Ascending aorta (tissue), 2 donors: ENCODE measurements at regions not wholly inside any gene's neighbourhood (a gene's known extent, or its start where the extent isn't known, plus 50 kb on each side); places are given as distances from the start of the nearest gene placed in this dataset.

ENCODE experiments used
- DNase-seq, 2 donors: peaks; one replicate each; pipeline ENCODE4 v3.0.0-alpha.2; 2019; ENCODE audit warnings: low spot score in 2 of 2
- H3K27ac ChIP-seq, 2 donors: fragments of 200-600 bp; sonication (generic); one replicate each; pipeline ENCODE4 v1.5.1; 2016 to 2017; ENCODE audit warnings: mild to moderate bottlenecking in 1 of 2
- H3K27me3 ChIP-seq: fragments of 200-600 bp; sonication (generic); one replicate; pipeline ENCODE4 v1.5.1; 2017
- H3K36me3 ChIP-seq, 2 donors: fragments of 200-600 bp; sonication (generic); one replicate each; pipeline ENCODE4 v1.5.1; 2016
- H3K4me1 ChIP-seq, 2 donors: fragments of 200-600 bp; sonication (generic); one replicate each; pipeline ENCODE4 v1.5.1; 2016 to 2017; ENCODE audit warnings: mild to moderate bottlenecking in 1 of 2
- H3K4me3 ChIP-seq, 2 donors: fragments of 200-600 bp; sonication (generic); one replicate each; pipeline ENCODE4 v1.5.1; 2016 to 2017; ENCODE audit warnings: mild to moderate bottlenecking in 1 of 2
- H3K9me3 ChIP-seq, 2 donors: fragments of 200-600 bp; sonication (generic); one replicate each; pipeline ENCODE4 v1.5.1; 2016
- CTCF ChIP-seq, 3 experiments: fragments of 200-600 bp in 2 of 3; fragments of 450-650 bp in 1 of 3; sonication (generic) in 2 of 3; IDR thresholded peaks; one replicate each; pipeline ENCODE4 v1.5.1; 2016 to 2019; ENCODE audit warnings: antibody characterized with exemption in 3 of 3, mild to moderate bottlenecking in 1 of 3, moderate library complexity in 1 of 3
- intact Hi-C: fragments of 100-400 bp; cut with DNase I; formaldehyde crosslinking; loops from one replicate; pipeline ENCODE4 v1.15.1; 2023

- Histone ChIP-seq H3K9me3 (no peaks in the 10 kb centered on the region), H3K27ac (no peak overlapping the region), H3K27me3 (no peaks in the 10 kb centered on the region), H3K4me1 (no peaks in the 10 kb centered on the region), H3K4me3 (no peak overlapping the region), H3K36me3 (no peaks in the 10 kb centered on the region)
- intact Hi-C loops = no loop called here
- no peak for TF ChIP-seq CTCF (IDR thresholded peaks at IDR 0.05)
- DNase-seq = no peak
Measured at GRCh38 chr4:183392377-183392776, 52.1 kb upstream of the CDKN2AIP start.

GRCh38 chr4:183393446-183393845, 51.0 kb upstream of the CDKN2AIP start:
- H3K4me1 ChIP-seq = peaks cover 0 to 7% of the 10 kb centered on the region in 2 donors
- H3K4me3 ChIP-seq = no peak overlapping the region
- DNase-seq = no peak
- no peaks in the 10 kb centered on the region for H3K27me3 ChIP-seq
- H3K27ac ChIP-seq = no peak overlapping the region
- no peaks in the 10 kb centered on the region for H3K9me3 ChIP-seq
- TF ChIP-seq CTCF (IDR thresholded peaks at IDR 0.05) = no peak
- intact Hi-C loops = no loop called here
- no peaks in the 10 kb centered on the region for H3K36me3 ChIP-seq

GRCh38 chr4:183394166-183394951, 50.1 kb upstream of the CDKN2AIP start:
- Histone ChIP-seq H3K27ac (no peak overlapping the region), H3K27me3 (no peaks in the 10 kb centered on the region), H3K9me3 (no peaks in the 10 kb centered on the region), H3K36me3 (no peaks in the 10 kb centered on the region), H3K4me1 (peaks cover 0 to 7% of the 10 kb centered on the region in 2 donors), H3K4me3 (no peak overlapping the region)
- no peak for DNase-seq
- TF ChIP-seq CTCF (IDR thresholded peaks at IDR 0.05) = no peak
- intact Hi-C loops = no loop called here
